ENCODE measurements at regions not wholly inside any gene's neighbourhood (a gene's known extent, or its start where the extent isn't known, plus 50 kb on each side); places are given as distances from the start of the nearest gene placed in this dataset.

GRCh38 chr6:73984571-73985210, 288.7 kb downstream of the CD109 start:
- TF ChIP-seq, protein P1, sequence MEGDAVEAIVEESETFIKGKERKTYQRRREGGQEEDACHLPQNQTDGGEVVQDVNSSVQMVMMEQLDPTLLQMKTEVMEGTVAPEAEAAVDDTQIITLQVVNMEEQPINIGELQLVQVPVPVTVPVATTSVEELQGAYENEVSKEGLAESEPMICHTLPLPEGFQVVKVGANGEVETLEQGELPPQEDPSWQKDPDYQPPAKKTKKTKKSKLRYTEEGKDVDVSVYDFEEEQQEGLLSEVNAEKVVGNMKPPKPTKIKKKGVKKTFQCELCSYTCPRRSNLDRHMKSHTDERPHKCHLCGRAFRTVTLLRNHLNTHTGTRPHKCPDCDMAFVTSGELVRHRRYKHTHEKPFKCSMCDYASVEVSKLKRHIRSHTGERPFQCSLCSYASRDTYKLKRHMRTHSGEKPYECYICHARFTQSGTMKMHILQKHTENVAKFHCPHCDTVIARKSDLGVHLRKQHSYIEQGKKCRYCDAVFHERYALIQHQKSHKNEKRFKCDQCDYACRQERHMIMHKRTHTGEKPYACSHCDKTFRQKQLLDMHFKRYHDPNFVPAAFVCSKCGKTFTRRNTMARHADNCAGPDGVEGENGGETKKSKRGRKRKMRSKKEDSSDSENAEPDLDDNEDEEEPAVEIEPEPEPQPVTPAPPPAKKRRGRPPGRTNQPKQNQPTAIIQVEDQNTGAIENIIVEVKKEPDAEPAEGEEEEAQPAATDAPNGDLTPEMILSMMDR (conservative IDR thresholded peaks at IDR 0.05; ENCODE audit: low read depth, low read length): no peak
- TF ChIP-seq EZH2phosphoT487 (IDR thresholded peaks at IDR 0.05; ENCODE audit: borderline replicate concordance, low read length): no peak
- TF ChIP-seq EZH2 (IDR thresholded peaks at IDR 0.05; ENCODE audit: low read length, unreplicated experiment): no peak
